Parathyroid adenoma (tissue), 2 donors: ENCODE measurements at regions not wholly inside any gene's neighbourhood (a gene's known extent, or its start where the extent isn't known, plus 50 kb on each side); places are given as distances from the start of the nearest gene placed in this dataset.

Source experiments
- H2AFZ ChIP-seq: fragments of 300-600 bp; sonication (generic); one replicate; pipeline ENCODE4 v1.7.0; 2017; ENCODE audit warnings: antibody characterized with exemption, mild to moderate bottlenecking
- H3K27ac ChIP-seq: fragments of 300-600 bp; sonication (generic); one replicate; pipeline ENCODE4 v1.7.0; 2017
- H3K27me3 ChIP-seq: fragments of 300-600 bp; sonication (generic); one replicate; pipeline ENCODE4 v1.7.0; 2017; ENCODE audit warnings: low read length; ENCODE audit not compliant: control insufficient read depth, insufficient read depth
- H3K36me3 ChIP-seq: fragments of 300-600 bp; sonication (generic); one replicate; pipeline ENCODE4 v1.7.0; 2017; ENCODE audit warnings: low read length; ENCODE audit not compliant: control insufficient read depth, insufficient read depth
- H3K4me1 ChIP-seq: fragments of 300-600 bp; sonication (generic); one replicate; pipeline ENCODE4 v1.7.0; 2017; ENCODE audit warnings: control low read depth
- H3K4me2 ChIP-seq: fragments of 300-600 bp; sonication (generic); one replicate; pipeline ENCODE4 v1.7.0; 2017; ENCODE audit warnings: low read length
- H3K4me3 ChIP-seq: fragments of 300-600 bp; sonication (generic); one replicate; pipeline ENCODE4 v1.7.0; 2017; ENCODE audit warnings: low read depth, low read length
- H3K79me2 ChIP-seq: fragments of 300-600 bp; sonication (generic); one replicate; pipeline ENCODE4 v1.7.0; 2017; ENCODE audit warnings: control low read depth
- H3K9ac ChIP-seq: fragments of 300-600 bp; sonication (generic); one replicate; pipeline ENCODE4 v1.7.0; 2017; ENCODE audit warnings: mild to moderate bottlenecking
- H3K9me3 ChIP-seq: fragments of 300-600 bp; sonication (generic); one replicate; pipeline ENCODE4 v1.7.0; 2017; ENCODE audit warnings: low read length; ENCODE audit not compliant: control insufficient read depth
- CTCF ChIP-seq: fragments of 300-600 bp; sonication (generic); IDR thresholded peaks from one replicate; pipeline ENCODE4 v1.7.0; 2017; ENCODE audit warnings: antibody characterized with exemption, mild to moderate bottlenecking
- donor health status: primary hyperparathyroidism.

- Histone ChIP-seq H3K79me2 (no peaks in the 10 kb centered on the region), H3K27ac (no peak overlapping the region), H3K4me2 (no peak overlapping the region), H3K9ac (no peak overlapping the region), H3K4me3 (no peak overlapping the region), H2AFZ (no peak overlapping the region), H3K4me1 (no peaks in the 10 kb centered on the region), H3K36me3 (no peaks in the 10 kb centered on the region), H3K9me3 (no peaks in the 10 kb centered on the region), H3K27me3 (no peaks in the 10 kb centered on the region)
- TF ChIP-seq CTCF = no peak
Measured at GRCh38 chr7:81433206-81433605, 336.6 kb downstream of the HGF start.

GRCh38 chr7:81430761-81431160 is 339.1 kb downstream of the HGF start:
- H3K79me2 ChIP-seq = no peaks in the 10 kb centered on the region
- no peaks in the 10 kb centered on the region for H3K27me3 ChIP-seq
- H3K9me3 ChIP-seq = no peaks in the 10 kb centered on the region
- no peaks in the 10 kb centered on the region for H3K4me1 ChIP-seq
- H2AFZ ChIP-seq = no peak overlapping the region
- no peak overlapping the region for H3K4me2 ChIP-seq
- H3K4me3 ChIP-seq = no peak overlapping the region
- no peak overlapping the region for H3K9ac ChIP-seq
- no peak overlapping the region for H3K27ac ChIP-seq
- TF ChIP-seq CTCF = no peak
- no peaks in the 10 kb centered on the region for H3K36me3 ChIP-seq

- Histone ChIP-seq H3K9ac (no peak overlapping the region), H3K79me2 (no peaks in the 10 kb centered on the region), H3K4me3 (no peak overlapping the region), H3K4me2 (no peak overlapping the region), H3K36me3 (no peaks in the 10 kb centered on the region), H3K4me1 (no peaks in the 10 kb centered on the region), H2AFZ (no peak overlapping the region), H3K9me3 (no peaks in the 10 kb centered on the region), H3K27me3 (no peaks in the 10 kb centered on the region), H3K27ac (no peak overlapping the region)
- TF ChIP-seq CTCF = no peak
Measured at GRCh38 chr7:81430150-81430549, 339.7 kb downstream of the HGF start.

GRCh38 chr7:81427461-81427860 is 342.4 kb downstream of the HGF start:
- no peak for TF ChIP-seq CTCF
- H3K79me2 ChIP-seq = no peaks in the 10 kb centered on the region
- no peak overlapping the region for H3K4me3 ChIP-seq
- H3K27me3 ChIP-seq = no peaks in the 10 kb centered on the region
- no peak overlapping the region for H3K27ac ChIP-seq
- no peak overlapping the region for H3K9ac ChIP-seq
- H2AFZ ChIP-seq = no peak overlapping the region
- H3K4me2 ChIP-seq = no peak overlapping the region
- no peaks in the 10 kb centered on the region for H3K9me3 ChIP-seq
- H3K4me1 ChIP-seq = no peaks in the 10 kb centered on the region
- H3K36me3 ChIP-seq = no peaks in the 10 kb centered on the region

- Histone ChIP-seq H3K79me2 (no peaks in the 10 kb centered on the region), H3K4me3 (no peak overlapping the region), H3K4me2 (no peak overlapping the region), H3K36me3 (no peaks in the 10 kb centered on the region), H3K4me1 (no peaks in the 10 kb centered on the region), H3K27ac (no peak overlapping the region), H3K9ac (no peak overlapping the region), H3K27me3 (no peaks in the 10 kb centered on the region), H3K9me3 (no peaks in the 10 kb centered on the region), H2AFZ (no peak overlapping the region)
- no peak for TF ChIP-seq CTCF
Measured at GRCh38 chr7:81420526-81421226, 349.2 kb downstream of the HGF start.
